LNCaP clone FGC (cell line): ENCODE measurements at regions not wholly inside any gene's neighbourhood (a gene's known extent, or its start where the extent isn't known, plus 50 kb on each side); places are given as distances from the start of the nearest gene placed in this dataset.

ENCODE experiments used
- DNase-seq: peaks from one replicate; pipeline ENCODE4 v3.0.0-alpha.2; 2011; ENCODE audit warnings: low read depth
- H3K4me3 ChIP-seq: 2 replicates; pipeline ENCODE4 v1.5.1; 2011; ENCODE audit warnings: mild to moderate bottlenecking, low read depth, low read length, control low read depth
- CTCF ChIP-seq: IDR thresholded peaks from 2 replicates; pipeline ENCODE4 v1.5.1; 2012; ENCODE audit warnings: mild to moderate bottlenecking; ENCODE audit not compliant: control insufficient read depth, insufficient read depth; ENCODE audit errors: extremely low read depth

GRCh38 chr4:138800421-138800820 is 215.2 kb upstream of the NOCT start:
- H3K4me3 ChIP-seq = no peak overlapping the region
- DNase-seq = no peak
- TF ChIP-seq CTCF = no peak

GRCh38 chr4:138798404-138798803 is 217.2 kb upstream of the NOCT start:
- TF ChIP-seq CTCF = no peak
- no peak for DNase-seq

GRCh38 chr4:138797646-138798045 is 217.9 kb upstream of the NOCT start:
- H3K4me3 ChIP-seq = no peak overlapping the region
- TF ChIP-seq CTCF = no peak
- no peak for DNase-seq

More at GRCh38 chr4:138798404-138798803, 217.2 kb upstream of the NOCT start:
- H3K4me3 ChIP-seq = no peak overlapping the region

- DNase-seq = no peak
- no peak for TF ChIP-seq CTCF
- H3K4me3 ChIP-seq = no peak overlapping the region
Observed at GRCh38 chr4:138796761-138797160, 218.8 kb upstream of the NOCT start.

GRCh38 chr4:138790706-138791340 is 224.8 kb upstream of the NOCT start:
- no peak overlapping the region for H3K4me3 ChIP-seq
- TF ChIP-seq CTCF = no peak
- DNase-seq = no peak

- DNase-seq = no peak
- H3K4me3 ChIP-seq = no peak overlapping the region
- no peak for TF ChIP-seq CTCF
Observed at GRCh38 chr4:138789796-138790195, 225.8 kb upstream of the NOCT start.

- TF ChIP-seq CTCF = no peak
- DNase-seq = no peak
- no peak overlapping the region for H3K4me3 ChIP-seq
Observed at GRCh38 chr4:138788857-138789256, 226.7 kb upstream of the NOCT start.
